GM06990 (cell line): ENCODE measurements at regions not wholly inside any gene's neighbourhood (a gene's known extent, or its start where the extent isn't known, plus 50 kb on each side); places are given as distances from the start of the nearest gene placed in this dataset.

Experiments
- DNase-seq: peaks from one replicate; pipeline ENCODE4 v3.0.0-alpha.2; 2011; ENCODE audit not compliant: insufficient read length; ENCODE audit errors: extremely low read depth
- H3K27me3 ChIP-seq: replicated peaks from 2 replicates; pipeline ENCODE4 v1.6.0; 2011; ENCODE audit warnings: low read length; ENCODE audit not compliant: control insufficient read depth, insufficient read depth
- H3K36me3 ChIP-seq: 2 replicates; pipeline ENCODE4 v1.5.1; 2011; ENCODE audit warnings: low read length; ENCODE audit not compliant: control insufficient read depth, insufficient read depth
- H3K4me3 ChIP-seq: replicated peaks from 2 replicates; pipeline ENCODE4 v1.5.1; 2011; ENCODE audit warnings: low read depth, mild to moderate bottlenecking, control low read depth, low read length
- CTCF ChIP-seq: IDR thresholded peaks from 2 replicates; pipeline ENCODE4 v1.5.1; 2011; ENCODE audit warnings: low read length, control low read depth, mild to moderate bottlenecking, inconsistent platforms; ENCODE audit not compliant: insufficient read depth, poor library complexity, severe bottlenecking

DNA sequence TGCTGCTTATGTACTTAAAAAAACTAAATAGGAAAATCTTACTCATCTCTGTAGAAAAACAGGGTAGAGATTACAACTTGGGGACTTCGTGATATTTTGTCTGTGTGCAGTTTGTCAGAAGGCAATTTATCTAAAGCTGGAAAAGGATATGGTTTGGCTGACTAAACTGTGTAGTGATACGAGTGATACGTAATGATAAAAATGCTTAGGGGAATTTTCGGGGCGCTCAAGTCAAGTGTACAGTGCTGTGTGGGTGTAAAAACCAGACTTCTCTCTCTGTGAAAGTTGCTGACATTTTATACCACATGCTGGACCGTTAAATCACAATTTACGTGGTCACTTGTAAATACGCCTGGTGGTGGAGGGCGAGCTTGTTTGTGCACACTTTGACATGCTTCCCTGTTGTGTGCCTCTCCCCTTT is 221.7 kb downstream of the KCNRG start:
- DNase-seq, result peak; percentile 73
- no peak overlapping the region for H3K4me3 ChIP-seq
- no peak for TF ChIP-seq CTCF
- no peaks in the 10 kb centered on the region for H3K36me3 ChIP-seq
- no peaks in the 10 kb centered on the region for H3K27me3 ChIP-seq

GRCh38 chr13:50238922-50239321 is 223.7 kb downstream of the KCNRG start:
- H3K27me3 ChIP-seq, result no peaks in the 10 kb centered on the region
- no peak overlapping the region for H3K4me3 ChIP-seq
- no peaks in the 10 kb centered on the region for H3K36me3 ChIP-seq
- TF ChIP-seq CTCF, result no peak
- DNase-seq, result no peak

- H3K27me3 ChIP-seq, result no peaks in the 10 kb centered on the region
- TF ChIP-seq CTCF, result no peak
- no peaks in the 10 kb centered on the region for H3K36me3 ChIP-seq
- H3K4me3 ChIP-seq, result no peak overlapping the region
- no peak for DNase-seq
Observed at GRCh38 chr13:50241479-50241878, 226.2 kb downstream of the KCNRG start.

DNA sequence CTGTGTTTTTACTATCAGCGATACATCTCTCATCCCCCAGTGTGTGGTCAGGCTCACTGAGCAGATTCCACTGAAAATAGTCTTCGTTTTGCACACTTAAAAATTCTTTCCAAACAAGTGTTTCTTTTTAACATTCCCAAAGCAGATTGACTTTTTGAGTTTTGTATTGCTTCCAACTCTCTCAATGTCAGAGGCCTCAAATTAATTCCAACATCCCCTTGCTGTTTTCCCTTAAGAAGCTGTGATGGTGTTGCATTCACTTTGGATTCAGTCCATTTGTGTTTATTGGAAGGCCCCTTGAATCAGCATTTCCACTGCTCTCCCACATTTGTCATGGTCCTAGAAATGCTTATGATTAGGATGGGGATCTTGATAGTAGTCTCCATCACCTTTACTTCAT is 228.7 kb downstream of the KCNRG start:
- H3K4me3 ChIP-seq, result no peak overlapping the region
- no peak for DNase-seq
- no peaks in the 10 kb centered on the region for H3K27me3 ChIP-seq
- H3K36me3 ChIP-seq, result no peaks in the 10 kb centered on the region
- no peak for TF ChIP-seq CTCF

DNA sequence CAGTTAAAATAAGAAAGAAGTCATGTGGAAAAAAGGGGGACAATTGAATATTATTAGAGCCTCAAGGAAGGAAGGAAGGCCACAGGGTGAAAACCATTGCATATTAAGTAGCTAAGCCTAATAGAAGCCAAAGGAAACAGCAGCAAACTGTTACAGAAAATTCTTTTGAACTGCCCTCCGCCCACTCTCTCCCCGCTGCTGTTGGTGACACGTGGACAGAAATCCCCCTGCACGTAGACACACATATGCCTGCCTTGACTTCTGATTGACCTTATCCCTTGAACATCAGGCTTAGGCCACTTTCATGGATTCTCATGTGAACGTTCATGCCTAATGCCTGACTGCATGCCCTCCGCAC is 229.1 kb downstream of the KCNRG start:
- Histone ChIP-seq H3K4me3 (no peak overlapping the region), H3K36me3 (no peaks in the 10 kb centered on the region), H3K27me3 (no peaks in the 10 kb centered on the region)
- DNase-seq, result no peak
- TF ChIP-seq CTCF, result no peak
